ENCODE measurements at regions not wholly inside any gene's neighbourhood (a gene's known extent, or its start where the extent isn't known, plus 50 kb on each side); places are given as distances from the start of the nearest gene placed in this dataset.
A peak's percentile ranks its signal among the peaks of the same experiment; 100 is the strongest.

GRCh38 chr5:124253203-124253810 lies 493.1 kb downstream of the ZNF608 start:
- no peak for TF ChIP-seq CTCF (IDR thresholded peaks at IDR 0.05)
- Histone ChIP-seq H3K9me3 (no peaks in the 10 kb centered on the region), H3K4me1 (peaks cover 0 to 6% (median 0%) of the 10 kb centered on the region in 3 donors), H3K4me3 (no peak overlapping the region), H3K27me3 (no peaks in the 10 kb centered on the region), H3K27ac (no peak overlapping the region), H3K36me3 (no peaks in the 10 kb centered on the region)
- DNase-seq (peak in 3 of 6 donors; percentile 17 to 33 (median 23)), FAIRE-seq (no peak), ATAC-seq (peak; percentile 50 to 85 (median 66))
- 56 to 57% methylated on average over 11 of the region's 11 CpGs for WGBS, 2 donors
- intact Hi-C loops (cut with DNase I): no loop called here

DNA sequence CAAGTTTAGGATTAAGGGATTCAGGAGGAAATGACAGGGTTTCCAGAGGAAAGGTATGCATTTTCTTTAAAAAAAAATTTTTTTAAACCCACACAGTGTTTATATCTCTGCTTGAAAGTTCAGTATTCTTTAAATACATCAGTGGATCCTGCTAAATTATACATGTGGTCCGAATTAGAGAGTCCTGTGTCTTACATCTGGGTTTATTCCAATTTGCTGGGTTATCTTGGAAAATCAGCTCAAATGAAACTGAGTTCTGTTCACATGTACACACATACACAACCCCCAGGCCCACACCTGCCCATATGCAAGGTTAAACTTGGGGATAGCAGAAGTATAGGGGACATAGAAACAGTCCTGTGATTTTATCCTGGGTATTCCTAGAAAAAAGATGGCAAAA lies 493.7 kb downstream of the ZNF608 start:
- H3K27me3 ChIP-seq: no peaks in the 10 kb centered on the region
- FAIRE-seq (no peak), ATAC-seq (no peak), DNase-seq (no peak)
- H3K36me3 ChIP-seq: no peaks in the 10 kb centered on the region
- no peak overlapping the region for H3K4me3 ChIP-seq
- no peak overlapping the region for H3K27ac ChIP-seq
- 92 to 94% methylated on average over 1 of the region's 1 CpG for WGBS, 2 donors
- TF ChIP-seq CTCF (IDR thresholded peaks at IDR 0.05): no peak
- H3K9me3 ChIP-seq: no peaks in the 10 kb centered on the region
- intact Hi-C loops (cut with DNase I): no loop called here
- H3K4me1 ChIP-seq: peaks cover 0 to 6% (median 0%) of the 10 kb centered on the region in 3 donors

DNA sequence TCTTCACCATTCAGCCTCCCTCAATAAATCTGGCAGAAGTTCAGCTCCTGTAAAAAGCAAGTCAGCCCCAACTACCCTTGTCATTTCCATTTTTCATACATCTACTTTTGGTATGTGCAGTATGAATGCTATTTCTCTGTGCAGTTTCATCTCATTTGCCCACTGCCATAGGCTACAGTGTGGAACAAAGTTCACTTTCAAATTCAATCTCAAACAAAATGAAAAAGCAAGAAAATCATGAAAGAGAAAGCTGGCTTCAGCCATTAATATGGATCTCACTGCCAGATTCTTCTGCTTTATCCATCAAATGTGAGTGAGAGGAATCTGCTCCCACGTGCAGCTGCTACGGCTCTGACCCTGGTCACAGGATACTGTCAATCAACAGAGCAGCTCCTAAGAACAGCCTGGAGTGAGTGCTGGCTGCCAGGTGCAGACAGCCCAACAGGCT lies 494.2 kb downstream of the ZNF608 start:
- Histone ChIP-seq H3K27ac (no peak overlapping the region), H3K9me3 (no peaks in the 10 kb centered on the region), H3K27me3 (no peaks in the 10 kb centered on the region), H3K36me3 (no peaks in the 10 kb centered on the region), H3K4me3 (no peak overlapping the region), H3K4me1 (peaks cover 0 to 6% (median 0%) of the 10 kb centered on the region in 3 donors)
- no peak for DNase-seq
- TF ChIP-seq CTCF (IDR thresholded peaks at IDR 0.05): no peak
- ATAC-seq: no peak
- intact Hi-C loops (cut with DNase I): no loop called here
- 14 to 26% methylated on average over 2 of the region's 2 CpGs for WGBS, 2 donors
- FAIRE-seq: no peak

DNA sequence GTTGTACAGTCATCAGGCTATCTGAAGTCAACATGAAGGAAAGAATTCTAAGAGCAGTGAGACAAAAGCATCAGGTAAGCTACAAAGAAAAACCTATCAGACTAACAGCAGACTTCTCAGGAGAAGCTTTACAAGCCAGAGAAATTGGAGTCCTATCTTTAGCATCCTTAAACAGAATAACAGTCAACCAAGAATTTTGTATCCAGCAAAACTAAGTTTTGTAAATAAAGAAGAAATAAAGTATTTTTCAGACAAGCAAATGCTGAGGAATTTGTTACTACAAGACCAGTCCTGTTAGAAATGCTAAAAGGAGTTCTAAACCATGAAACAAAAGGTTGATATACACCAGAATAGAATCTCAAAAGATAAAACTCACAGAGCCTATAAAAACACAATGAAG lies 501.2 kb downstream of the ZNF608 start:
- H3K9me3 ChIP-seq: no peaks in the 10 kb centered on the region
- H3K36me3 ChIP-seq: no peaks in the 10 kb centered on the region
- no peak for DNase-seq
- TF ChIP-seq CTCF (IDR thresholded peaks at IDR 0.05): no peak
- no peaks in the 10 kb centered on the region for H3K27me3 ChIP-seq
- no peak overlapping the region for H3K27ac ChIP-seq
- H3K4me1 ChIP-seq: no peaks in the 10 kb centered on the region
- FAIRE-seq: no peak
- ATAC-seq: no peak
- intact Hi-C loops (cut with DNase I): no loop called here
- H3K4me3 ChIP-seq: no peak overlapping the region

- FAIRE-seq (no peak), ATAC-seq (no peak), DNase-seq (no peak)
- H3K36me3 ChIP-seq: no peaks in the 10 kb centered on the region
- TF ChIP-seq CTCF (IDR thresholded peaks at IDR 0.05): no peak
- WGBS, 2 donors: 88 to 95% methylated on average over 1 of the region's 1 CpG
- H3K27me3 ChIP-seq: no peaks in the 10 kb centered on the region
- no peaks in the 10 kb centered on the region for H3K4me1 ChIP-seq
- H3K4me3 ChIP-seq: no peak overlapping the region
- H3K27ac ChIP-seq: no peak overlapping the region
- H3K9me3 ChIP-seq: no peaks in the 10 kb centered on the region
- intact Hi-C loops (cut with DNase I): loop anchor here in 1 of 3 donors (2.0 kb wide), 1 partner anchor 24 kb away; no protein-coding TSS in a partner anchor
Observed at GRCh38 chr5:124240732-124241131, 505.7 kb downstream of the ZNF608 start.
